NCI-H128 (cell line): ENCODE measurements at regions not wholly inside any gene's neighbourhood (a gene's known extent, or its start where the extent isn't known, plus 50 kb on each side); places are given as distances from the start of the nearest gene placed in this dataset.
A peak's percentile ranks its signal among the peaks of the same experiment; 100 is the strongest.

Experiments used
- DNase-seq: peaks from one replicate; lab custom pipeline; 2025; ENCODE audit not compliant: unreplicated experiment; lab: John Stamatoyannopoulos, UW

DNA sequence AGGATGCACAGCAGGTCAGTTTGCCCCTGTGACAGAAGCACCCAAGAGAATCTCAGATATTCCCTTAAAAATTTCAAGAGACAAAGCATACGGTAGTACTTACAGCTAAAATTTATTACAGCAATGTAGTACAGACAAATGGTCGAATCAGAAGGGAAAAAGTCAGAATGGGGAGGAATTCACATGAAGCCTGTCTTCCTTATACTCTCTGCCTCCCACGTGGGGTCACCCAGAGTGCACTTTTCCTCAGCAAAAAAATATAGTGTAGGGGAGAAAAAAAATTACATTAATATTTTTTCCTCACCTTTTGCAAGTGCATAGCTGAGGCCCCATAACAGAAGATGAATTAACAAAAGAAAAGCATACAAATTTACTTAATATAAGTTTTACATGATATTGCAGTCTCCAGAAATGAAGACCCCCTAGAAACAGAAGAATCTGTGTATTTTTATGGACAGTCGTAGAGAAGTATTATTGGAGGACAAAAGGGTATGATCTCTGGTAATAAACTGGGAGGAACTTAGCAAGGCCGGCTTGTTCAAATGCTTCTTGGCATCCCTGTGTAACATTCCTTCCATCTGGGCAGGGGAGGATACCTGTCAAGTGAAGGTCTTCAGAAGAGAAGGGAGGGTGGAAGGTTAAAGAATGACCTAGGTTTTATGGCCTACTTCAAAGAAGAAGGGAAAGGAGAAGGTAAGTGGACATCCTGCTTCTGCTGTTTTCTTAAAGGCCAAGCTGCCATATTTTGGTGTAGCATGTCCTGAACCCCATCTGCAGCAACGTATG lies 270.6 kb upstream of the MAGI2 start:
- no peak for DNase-seq

DNA sequence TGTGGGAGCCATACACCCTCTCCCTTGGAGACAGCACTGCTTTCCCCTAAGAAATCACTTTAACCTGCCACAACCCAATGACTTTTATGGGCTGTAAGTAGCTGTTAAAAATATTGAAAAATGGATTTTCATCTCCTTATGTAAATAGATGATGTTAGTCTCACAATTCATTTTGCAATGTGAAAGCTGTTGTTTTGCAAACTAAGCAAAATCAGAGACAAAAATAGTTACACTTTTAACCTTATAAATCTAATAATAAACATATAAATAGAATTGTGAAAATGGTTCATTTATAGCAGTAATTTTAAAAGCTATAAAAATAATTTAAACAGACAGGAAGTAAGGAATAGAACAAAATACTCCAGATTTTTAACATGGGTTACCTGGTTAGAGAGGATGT lies 268.8 kb upstream of the MAGI2 start:
- no peak for DNase-seq

DNA sequence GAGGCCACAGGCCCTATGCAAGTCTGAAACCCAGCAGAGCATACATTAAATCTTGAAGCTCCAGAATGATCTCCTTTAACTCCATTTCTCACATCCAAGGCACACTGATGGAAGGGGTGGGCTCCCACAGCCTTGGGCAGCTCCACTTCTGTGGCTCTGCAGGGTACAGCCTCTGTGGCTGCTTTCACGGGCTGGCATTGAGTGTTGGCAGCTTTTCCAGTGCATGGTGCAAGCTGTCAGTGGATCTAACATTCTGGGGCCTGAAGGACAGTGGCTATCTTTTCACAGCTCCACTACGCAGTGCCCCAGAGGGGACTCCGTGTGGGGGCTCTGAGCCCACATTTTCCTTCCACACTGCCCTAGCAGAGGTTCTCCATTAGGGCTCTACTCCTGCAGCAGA lies 265.7 kb upstream of the MAGI2 start:
- DNase-seq = no peak

DNA sequence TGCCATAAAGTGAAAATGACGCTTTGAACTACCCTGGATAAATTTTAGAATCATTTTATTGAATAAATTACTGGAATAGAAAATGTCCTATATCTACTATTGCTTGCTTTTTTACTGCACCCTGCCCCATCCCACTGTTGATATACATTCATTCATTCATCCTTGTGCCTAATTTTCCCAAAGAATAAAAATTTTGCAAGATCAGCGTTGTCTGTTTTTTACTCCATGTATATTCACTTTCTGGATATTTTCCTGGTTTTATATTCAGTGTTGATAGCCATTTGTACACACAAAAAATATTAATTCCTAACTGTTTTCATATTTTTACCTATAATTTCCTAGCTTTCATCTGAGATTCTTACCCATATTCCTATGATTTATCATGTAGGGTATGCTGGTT lies 262.9 kb upstream of the MAGI2 start:
- DNase-seq = no peak

DNA sequence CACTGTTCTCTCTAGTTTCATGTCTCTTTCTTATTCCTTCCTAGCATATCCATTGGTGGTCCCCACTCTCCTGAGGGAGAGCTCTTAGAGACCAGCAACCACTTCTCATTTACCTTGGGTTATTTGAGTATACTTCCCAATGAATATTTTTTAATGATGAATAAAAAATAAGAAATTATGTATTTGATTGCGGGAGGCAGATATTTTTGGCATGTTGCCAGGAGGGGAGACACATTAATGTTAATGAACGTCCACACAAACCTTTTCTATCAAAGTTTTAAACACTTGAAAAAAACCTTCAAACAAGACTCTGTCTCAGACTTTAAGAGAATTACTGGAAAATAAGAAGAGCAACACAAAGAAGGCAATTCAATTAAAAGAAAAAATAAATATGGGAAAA lies 260.6 kb upstream of the MAGI2 start:
- DNase-seq = no peak

DNA sequence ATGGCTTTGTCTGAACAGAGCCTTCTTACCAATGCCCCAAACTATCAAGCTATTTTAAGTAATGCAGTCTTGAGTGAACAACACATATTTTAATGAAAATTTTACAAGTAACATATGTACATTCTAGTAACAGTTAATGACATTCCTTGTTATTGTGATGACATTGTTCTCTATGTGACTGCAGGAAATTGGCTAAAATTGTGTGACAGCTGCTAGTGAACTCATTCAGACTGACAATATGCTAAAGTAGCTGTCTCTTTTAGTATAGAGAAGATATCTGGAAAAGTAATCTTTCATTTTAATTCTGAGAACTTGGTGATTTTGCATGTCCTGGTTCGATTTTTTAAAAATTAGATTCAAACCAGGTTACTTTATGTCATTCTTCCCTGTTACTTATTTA lies 259.8 kb upstream of the MAGI2 start:
- no peak for DNase-seq

DNA sequence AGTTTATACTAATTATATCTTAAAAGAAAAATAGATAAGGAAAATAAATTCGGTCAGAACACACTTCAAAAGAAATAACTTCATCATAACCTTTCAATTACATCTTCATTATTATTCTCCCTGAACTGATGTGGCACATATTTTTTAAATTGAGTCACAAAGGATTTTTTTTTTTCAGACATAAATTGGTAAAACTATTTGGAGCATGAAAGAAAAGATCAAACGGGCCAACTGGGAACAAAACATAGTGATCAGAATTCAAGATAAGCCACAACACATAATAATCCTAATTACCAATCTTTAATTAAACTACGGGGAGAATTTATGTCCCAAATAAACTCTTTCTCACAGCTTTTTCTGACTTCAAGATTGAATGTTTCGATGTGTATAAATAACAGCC lies 258.2 kb upstream of the MAGI2 start:
- no peak for DNase-seq

DNA sequence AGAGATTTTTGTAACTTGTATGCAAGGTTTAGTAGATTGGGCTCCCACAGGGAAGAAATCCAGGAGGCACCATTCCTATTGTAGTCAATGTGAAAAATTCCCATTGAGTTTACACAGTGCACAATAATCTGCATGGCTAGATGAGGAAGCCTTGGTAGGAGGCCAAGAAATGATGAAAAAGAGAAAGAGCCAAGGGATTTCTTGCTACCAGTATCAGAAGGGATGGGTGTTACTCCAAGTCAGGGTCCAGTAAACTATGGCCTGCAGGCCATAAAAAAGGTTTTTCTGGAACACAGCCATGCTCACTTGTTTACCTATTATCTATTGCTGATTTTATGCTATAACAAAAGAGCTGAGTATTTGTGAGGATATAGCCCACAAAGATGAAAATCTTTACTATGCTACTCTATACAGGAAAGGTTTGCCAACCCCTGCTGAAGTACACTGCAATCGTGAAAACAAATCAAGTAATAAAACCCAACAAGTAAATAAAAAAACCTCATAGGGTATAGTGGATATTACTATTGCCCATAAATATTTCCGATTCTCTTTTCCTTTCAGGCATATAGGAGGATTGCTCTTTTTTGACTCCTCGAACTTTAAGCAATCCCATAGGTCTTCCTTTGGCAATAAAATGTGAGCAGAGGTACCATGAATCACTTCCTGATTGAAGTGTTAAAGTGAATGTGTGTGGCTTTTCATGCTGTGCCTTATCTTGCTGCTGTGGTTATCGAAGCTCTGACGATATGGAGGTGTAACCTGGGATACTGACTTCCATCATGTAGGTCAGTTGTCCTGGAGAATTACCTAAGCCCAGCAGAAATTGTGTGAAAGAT lies 256.3 kb upstream of the MAGI2 start:
- DNase-seq = no peak

DNA sequence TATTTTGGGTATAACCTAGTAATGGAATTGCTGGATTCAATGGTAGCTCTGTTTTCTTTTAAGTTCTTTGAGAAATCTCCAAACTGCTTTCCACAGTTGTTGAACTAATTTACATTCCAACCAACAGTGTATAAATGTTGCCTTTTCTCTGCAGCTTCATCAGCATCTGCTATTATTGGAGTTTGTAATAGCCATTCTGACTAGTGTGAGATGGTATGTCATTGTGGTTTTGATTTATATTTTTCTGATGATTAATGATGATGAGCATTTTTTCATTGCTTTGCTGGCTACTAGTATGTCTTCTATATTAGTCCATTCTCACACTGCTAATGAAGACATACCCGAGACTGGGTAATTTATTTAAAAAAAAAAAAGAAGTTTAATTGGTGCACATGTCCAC lies 248.6 kb upstream of the MAGI2 start:
- no peak for DNase-seq

DNA sequence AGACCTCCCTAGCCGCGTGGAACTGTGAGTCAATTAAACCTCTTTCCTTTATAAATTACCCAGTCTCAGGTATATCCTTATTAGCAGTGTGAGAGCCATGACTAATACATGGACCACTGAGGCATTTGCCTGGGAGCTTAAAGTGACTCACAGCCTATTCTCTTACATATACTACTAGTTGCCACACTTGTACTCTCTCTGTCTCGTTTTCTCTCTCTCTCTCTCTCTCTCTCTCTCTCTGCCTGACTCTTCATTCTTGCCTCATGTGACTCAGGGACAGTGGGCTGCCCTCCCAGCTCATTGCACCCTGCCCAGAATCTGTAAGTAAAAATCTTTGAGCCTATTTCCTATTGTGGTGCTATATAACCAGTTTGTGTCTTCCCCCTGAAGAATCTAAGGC lies 238.5 kb upstream of the MAGI2 start:
- DNase-seq = no peak

DNA sequence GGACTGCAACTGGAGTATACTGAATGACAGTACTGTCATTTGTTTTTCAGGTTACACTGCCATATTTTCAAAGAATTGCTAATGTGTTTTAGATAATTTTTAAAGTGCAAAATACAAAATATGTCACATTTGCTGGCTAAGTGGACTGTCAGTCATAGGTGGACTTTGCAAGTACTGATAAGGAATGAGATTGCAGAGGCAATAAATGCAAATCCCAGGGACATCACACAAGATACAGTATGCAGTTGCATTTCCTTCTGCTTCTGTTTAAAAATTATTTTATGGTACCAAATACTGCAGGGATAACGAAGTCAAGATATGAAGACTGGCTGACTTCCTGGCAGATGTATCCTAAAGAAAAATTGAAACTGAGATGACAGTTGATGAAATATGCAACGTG lies 237.6 kb upstream of the MAGI2 start:
- DNase-seq = no peak

DNA sequence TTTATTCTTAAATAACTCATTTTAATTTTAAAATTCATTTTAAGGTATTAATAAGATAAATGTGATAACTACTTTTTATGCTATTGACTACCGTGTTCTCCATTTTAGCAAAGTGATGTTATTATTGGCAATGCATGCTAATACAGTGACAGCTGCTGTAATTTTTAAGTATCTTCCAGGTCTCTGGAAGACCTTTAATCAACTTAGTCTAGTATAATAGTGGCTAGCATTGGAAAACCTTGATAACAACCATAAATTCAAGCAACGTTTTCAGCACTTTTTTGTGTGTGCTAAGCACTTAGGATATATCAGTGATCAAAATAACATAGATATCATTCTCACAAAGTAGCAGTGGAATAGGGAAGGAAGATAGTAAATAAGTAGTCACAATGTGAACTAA lies 230.9 kb upstream of the MAGI2 start:
- no peak for DNase-seq

DNA sequence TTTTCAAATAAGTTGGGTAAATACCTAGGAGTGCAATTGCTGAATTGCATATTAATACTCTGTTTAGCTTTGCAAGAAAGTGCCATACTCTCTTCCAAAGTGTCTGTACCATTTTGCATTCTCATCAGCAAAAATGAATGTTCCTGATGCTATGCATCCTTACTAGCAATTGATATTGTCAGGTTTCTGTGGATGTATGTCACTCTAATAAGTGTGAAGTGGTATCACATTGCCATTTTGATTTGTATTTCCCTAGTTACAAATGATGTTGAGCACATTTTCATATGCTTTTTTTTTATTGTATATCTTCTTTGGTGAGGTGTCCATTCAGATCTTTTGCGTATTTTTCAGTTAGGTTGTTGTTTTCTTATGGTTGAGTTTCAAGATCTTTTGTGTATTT lies 230.4 kb upstream of the MAGI2 start:
- no peak for DNase-seq

DNA sequence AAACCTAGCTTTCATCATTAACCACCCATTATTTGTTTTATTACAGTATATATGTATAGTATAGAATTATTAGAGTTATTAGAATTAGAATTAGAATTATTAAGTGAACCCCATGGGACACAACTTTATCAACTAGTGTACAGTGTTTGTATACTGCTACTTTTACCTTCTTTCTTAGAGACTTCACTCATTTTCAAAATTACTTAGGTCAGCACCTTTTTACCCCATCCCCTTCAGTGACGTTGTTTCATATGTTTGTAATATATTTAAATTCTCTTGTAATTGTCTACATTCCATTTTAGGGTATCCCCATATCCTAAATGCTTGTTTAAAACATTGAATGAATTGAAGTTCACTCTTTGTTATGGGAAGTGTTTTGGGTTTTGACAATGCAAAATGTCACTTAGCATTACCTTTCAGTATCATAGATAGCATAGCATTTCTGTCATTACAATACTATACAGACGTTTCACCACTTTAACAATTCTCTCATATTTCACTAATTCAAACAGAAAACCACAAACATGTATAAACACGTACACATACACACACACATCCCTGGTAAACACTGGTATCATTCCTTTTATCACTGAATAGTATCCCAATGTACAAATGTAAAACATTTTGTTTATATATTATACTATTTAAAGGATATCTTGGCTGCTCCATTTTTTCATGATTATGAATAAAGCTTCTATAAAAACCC lies 229.9 kb upstream of the MAGI2 start:
- no peak for DNase-seq

DNA sequence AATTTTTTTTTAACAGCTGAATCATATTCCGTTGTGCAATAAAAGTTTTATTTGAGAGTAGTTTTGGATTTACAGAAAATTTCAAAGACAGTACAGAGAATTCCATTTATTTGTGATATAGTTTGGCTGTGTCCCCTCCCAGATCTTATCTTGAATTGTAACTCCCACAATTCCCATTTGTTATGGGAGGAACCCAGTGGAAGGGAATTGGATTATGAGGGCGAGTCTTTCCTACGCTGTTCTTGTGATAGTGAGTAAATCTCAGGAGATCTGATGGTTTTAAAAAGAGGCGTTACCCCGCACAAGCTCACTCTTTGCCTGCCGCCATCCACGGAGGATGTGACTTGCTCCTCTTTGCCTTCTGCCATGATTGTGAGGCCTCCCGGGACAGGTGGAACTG lies 228.0 kb upstream of the MAGI2 start:
- no peak for DNase-seq

DNA sequence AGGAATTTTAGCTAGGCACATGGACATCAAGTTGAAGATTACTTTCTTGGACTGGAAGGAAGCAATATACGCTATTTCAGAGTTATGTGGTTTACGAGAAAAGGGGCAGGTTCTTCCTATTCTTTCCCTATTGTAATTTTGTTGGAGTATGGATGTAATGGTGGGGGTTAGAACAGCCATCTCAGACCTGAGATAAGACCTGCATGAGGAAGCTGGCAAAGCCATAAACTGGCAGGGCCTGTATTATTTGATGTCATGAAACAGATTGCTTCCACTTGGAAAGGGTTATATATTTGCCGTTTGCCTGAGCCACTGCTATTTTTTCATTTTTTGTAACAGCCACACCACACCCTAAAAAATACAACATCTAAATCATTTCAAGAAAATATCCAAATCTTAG lies 220.5 kb upstream of the MAGI2 start:
- no peak for DNase-seq

DNA sequence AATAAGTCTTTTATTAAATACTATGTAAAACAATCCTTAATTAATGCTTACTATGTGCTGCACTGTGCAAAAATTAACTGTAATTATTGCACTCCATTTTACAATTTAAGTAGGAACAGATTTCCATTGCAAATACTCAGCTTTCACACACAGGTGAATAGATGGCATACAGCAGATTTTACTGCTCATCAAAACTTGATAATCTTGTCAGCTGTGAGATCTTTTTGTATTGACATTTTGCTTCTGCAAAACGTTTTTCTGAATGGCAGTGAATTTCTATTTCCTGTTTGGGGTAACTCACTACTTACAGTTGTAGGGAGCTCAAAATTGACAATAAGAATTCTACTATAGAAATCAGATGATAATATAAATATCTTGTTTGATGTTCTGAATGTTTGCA lies 220.0 kb upstream of the MAGI2 start:
- no peak for DNase-seq

DNA sequence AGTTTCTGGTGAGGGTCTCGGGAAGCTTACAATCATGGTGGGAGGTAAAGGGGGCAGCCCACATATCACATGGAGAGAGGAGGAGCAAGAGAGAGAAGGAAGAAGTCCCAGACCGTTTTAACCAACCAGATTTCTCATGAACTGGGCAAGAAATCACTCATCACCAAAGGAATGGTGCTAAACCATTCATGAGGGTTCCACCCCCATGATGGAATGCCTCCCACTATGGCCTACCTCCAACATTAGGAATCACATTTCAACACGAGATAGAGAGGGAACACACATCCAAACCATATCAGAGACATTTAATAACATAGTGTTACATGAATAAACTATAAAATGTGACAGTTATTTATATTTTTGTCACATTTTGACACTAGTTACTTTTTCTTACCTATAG lies 214.8 kb upstream of the MAGI2 start:
- no peak for DNase-seq

DNA sequence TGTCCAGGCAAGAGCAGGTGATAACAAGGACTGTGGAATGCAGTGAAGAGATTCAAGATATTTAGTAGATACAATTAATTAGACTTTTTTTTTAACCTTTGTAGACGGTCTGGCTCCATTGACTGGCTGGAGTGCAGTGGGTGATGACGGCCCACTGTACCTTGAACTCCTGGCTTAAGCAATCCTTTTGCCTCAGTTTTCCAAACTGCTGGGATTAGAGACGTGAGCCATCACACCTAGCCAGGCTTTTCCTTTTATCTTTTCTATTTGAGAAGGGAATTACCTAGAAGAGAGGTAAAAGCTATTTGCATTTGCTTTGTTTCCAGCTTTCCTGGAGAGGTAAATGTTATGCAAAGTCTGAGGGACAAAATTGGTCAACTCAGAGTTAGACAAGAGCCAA lies 213.0 kb upstream of the MAGI2 start:
- no peak for DNase-seq

DNA sequence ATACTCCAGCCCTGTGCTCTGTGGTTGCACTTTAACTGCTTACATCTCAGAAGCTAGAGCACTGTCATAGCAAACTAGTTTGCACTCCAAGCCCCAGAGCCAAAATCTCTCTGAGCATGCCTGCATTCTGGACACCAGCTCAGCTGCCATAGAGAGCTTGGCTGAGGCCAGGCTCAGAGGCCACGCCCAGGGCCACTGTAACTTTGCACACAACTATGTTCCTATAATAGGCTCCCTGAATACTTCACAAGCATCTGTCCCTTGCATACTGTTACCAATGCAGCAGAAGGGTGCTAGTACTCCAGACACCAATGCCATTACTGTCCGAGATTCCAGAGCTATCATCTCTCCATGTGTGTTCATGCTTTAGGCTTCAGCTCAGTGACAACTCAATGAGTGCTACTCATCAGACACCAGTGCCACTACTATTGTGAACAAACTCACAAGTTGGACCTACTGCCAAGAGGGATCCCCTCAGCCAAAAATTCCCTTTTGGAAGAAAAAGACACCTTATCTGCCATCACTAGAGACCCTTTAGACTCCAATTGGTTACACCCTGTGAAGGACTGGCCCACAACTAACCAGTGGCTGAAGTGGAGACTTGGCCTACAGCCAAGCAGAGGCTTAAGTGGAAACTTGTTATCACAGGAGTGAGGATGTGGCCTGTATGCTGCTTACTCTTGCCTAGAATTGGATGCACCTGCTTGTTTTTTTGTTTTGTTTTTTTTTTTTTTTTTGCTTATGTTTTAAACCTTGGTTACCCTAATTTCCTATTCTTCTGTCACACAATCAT lies 211.6 kb upstream of the MAGI2 start:
- DNase-seq = peak; percentile 11

DNA sequence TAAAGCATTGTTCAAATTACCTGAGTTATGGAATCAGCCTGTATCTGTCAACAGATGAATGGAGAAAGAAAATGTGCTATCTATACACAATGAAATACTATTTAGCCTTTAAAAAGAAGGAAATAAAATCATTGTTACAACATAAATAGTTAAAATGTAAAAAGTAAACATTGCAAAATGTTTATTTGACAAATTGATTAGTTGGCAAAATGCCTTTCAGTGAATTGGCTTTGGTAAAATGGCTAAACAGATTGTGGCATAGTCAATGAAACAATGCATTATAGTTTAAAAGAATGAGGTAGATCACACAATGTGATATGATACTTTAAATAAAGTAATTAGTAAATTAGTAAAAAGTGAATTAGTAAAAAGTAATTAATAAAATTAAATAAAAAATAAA lies 204.8 kb upstream of the MAGI2 start:
- DNase-seq = no peak
